ENCODE measurements at regions not wholly inside any gene's neighbourhood (a gene's known extent, or its start where the extent isn't known, plus 50 kb on each side); places are given as distances from the start of the nearest gene placed in this dataset.

GRCh38 chrX:28042826-28043564, 61.7 kb upstream of the DCAF8L1 start:
- no peak overlapping the region for H3K4me3 ChIP-seq (ENCODE audit: low read depth in 1 of 3, low read length in 3 of 3)
- FAIRE-seq, result no peak
- 85 to 96% (median 95%) methylated on average over 26 to 27 of the region's 27 CpGs for WGBS, 3 donors
- H3K9me3 ChIP-seq (ENCODE audit: control insufficient read depth in 2 of 2, insufficient read depth in 1 of 2, low read depth in 1 of 2, low read length in 1 of 2), result peaks cover 0 to 10% of the 10 kb centered on the region in 2 donors
- H3K4me1 ChIP-seq (ENCODE audit: control insufficient read depth in 3 of 3, insufficient read depth in 2 of 3, low read depth in 1 of 3, low read length in 2 of 3), result no peaks in the 10 kb centered on the region
- H3K27ac ChIP-seq (ENCODE audit: low read depth in 1 of 3, low read length in 2 of 3), result no peak overlapping the region
- DNase-seq, result no peak
- no peaks in the 10 kb centered on the region for H3K27me3 ChIP-seq (ENCODE audit: control insufficient read depth in 3 of 3, insufficient read depth in 3 of 3, low read length in 3 of 3)
- no peaks in the 10 kb centered on the region for H3K36me3 ChIP-seq (ENCODE audit: control insufficient read depth in 3 of 3, insufficient read depth in 2 of 3, low read depth in 1 of 3, low read length in 3 of 3)

- DNase-seq (no peak), FAIRE-seq (no peak)
- H3K36me3 ChIP-seq (ENCODE audit: control insufficient read depth in 3 of 3, insufficient read depth in 2 of 3, low read depth in 1 of 3, low read length in 3 of 3), result no peaks in the 10 kb centered on the region
- H3K27me3 ChIP-seq (ENCODE audit: control insufficient read depth in 3 of 3, insufficient read depth in 3 of 3, low read length in 3 of 3), result no peaks in the 10 kb centered on the region
- peaks cover 0 to 10% of the 10 kb centered on the region in 2 donors for H3K9me3 ChIP-seq (ENCODE audit: control insufficient read depth in 2 of 2, insufficient read depth in 1 of 2, low read depth in 1 of 2, low read length in 1 of 2)
- H3K4me3 ChIP-seq (ENCODE audit: low read depth in 1 of 3, low read length in 3 of 3), result no peak overlapping the region
- 89 to 96% (median 95%) methylated on average over 16 of the region's 16 CpGs for WGBS, 3 donors
- no peaks in the 10 kb centered on the region for H3K4me1 ChIP-seq (ENCODE audit: control insufficient read depth in 3 of 3, insufficient read depth in 2 of 3, low read depth in 1 of 3, low read length in 2 of 3)
- H3K27ac ChIP-seq (ENCODE audit: low read depth in 1 of 3, low read length in 2 of 3), result no peak overlapping the region
These were observed 61.0 kb upstream of the DCAF8L1 start for GRCh38 chrX:28042260-28042659.

- H3K36me3 ChIP-seq (ENCODE audit: control insufficient read depth in 3 of 3, insufficient read depth in 2 of 3, low read depth in 1 of 3, low read length in 3 of 3), result no peaks in the 10 kb centered on the region
- H3K9me3 ChIP-seq (ENCODE audit: control insufficient read depth in 2 of 2, insufficient read depth in 1 of 2, low read depth in 1 of 2, low read length in 1 of 2), result peaks cover 0 to 10% of the 10 kb centered on the region in 2 donors
- H3K4me1 ChIP-seq (ENCODE audit: control insufficient read depth in 3 of 3, insufficient read depth in 2 of 3, low read depth in 1 of 3, low read length in 2 of 3), result no peaks in the 10 kb centered on the region
- no peak for DNase-seq
- no peak for FAIRE-seq
- H3K4me3 ChIP-seq (ENCODE audit: low read depth in 1 of 3, low read length in 3 of 3), result no peak overlapping the region
- H3K27ac ChIP-seq (ENCODE audit: low read depth in 1 of 3, low read length in 2 of 3), result no peak overlapping the region
- peaks cover 0 to 2% (median 0%) of the 10 kb centered on the region in 3 donors for H3K27me3 ChIP-seq (ENCODE audit: control insufficient read depth in 3 of 3, insufficient read depth in 3 of 3, low read length in 3 of 3)
- 78 to 93% (median 88%) methylated on average over 8 of the region's 8 CpGs for WGBS, 3 donors
These were observed 58.0 kb upstream of the DCAF8L1 start for GRCh38 chrX:28039258-28039657.

All from small intestine (tissue), 7 donors.